ENCODE measurements at regions not wholly inside any gene's neighbourhood (a gene's known extent, or its start where the extent isn't known, plus 50 kb on each side); places are given as distances from the start of the nearest gene placed in this dataset.

GRCh38 chr20:51135926-51136715, 113.2 kb upstream of the KCNG1 start:
- no peak overlapping the region for H3K4me3 ChIP-seq (ENCODE audit: low read length in 3 of 3)
- no peak overlapping the region for H3K27ac ChIP-seq (ENCODE audit: low read depth in 2 of 2, low read length in 2 of 2)
- H3K4me1 ChIP-seq (ENCODE audit: control insufficient read depth in 2 of 3, insufficient read depth in 2 of 3, low read depth in 1 of 3, low read length in 3 of 3), result no peaks in the 10 kb centered on the region
- no peaks in the 10 kb centered on the region for H3K27me3 ChIP-seq (ENCODE audit: control insufficient read depth, insufficient read depth, low read length)
- TF ChIP-seq CTCF (IDR thresholded peaks at IDR 0.05; ENCODE audit: borderline replicate concordance, extremely low read depth, insufficient read depth), result no peak
- no peaks in the 10 kb centered on the region for H3K36me3 ChIP-seq (ENCODE audit: control insufficient read depth in 2 of 3, insufficient read depth in 3 of 3, low read length in 3 of 3)
- peak in 1 of 5 donors; percentile 5 for DNase-seq
- intact Hi-C loops (cut with DNase I), result no loop called here
- no peaks in the 10 kb centered on the region for H3K9me3 ChIP-seq (ENCODE audit: control insufficient read depth in 2 of 3, insufficient read depth in 1 of 3, low read length in 3 of 3)
- H3K9ac ChIP-seq (ENCODE audit: low read length in 3 of 3), result no peak overlapping the region
- no peak for FAIRE-seq

GRCh38 chr20:51134405-51134804, 111.5 kb upstream of the KCNG1 start:
- Histone ChIP-seq H3K4me3 (ENCODE audit: low read length in 3 of 3) (no peak overlapping the region), H3K9ac (ENCODE audit: low read length in 3 of 3) (no peak overlapping the region), H3K27me3 (ENCODE audit: control insufficient read depth, insufficient read depth, low read length) (no peaks in the 10 kb centered on the region), H3K4me1 (ENCODE audit: control insufficient read depth in 2 of 3, insufficient read depth in 2 of 3, low read depth in 1 of 3, low read length in 3 of 3) (no peaks in the 10 kb centered on the region), H3K9me3 (ENCODE audit: control insufficient read depth in 2 of 3, insufficient read depth in 1 of 3, low read length in 3 of 3) (no peaks in the 10 kb centered on the region), H3K36me3 (ENCODE audit: control insufficient read depth in 2 of 3, insufficient read depth in 3 of 3, low read length in 3 of 3) (no peaks in the 10 kb centered on the region), H3K27ac (ENCODE audit: low read depth in 2 of 2, low read length in 2 of 2) (no peak overlapping the region)
- intact Hi-C loops (cut with DNase I), result no loop called here
- no peak for TF ChIP-seq CTCF (IDR thresholded peaks at IDR 0.05; ENCODE audit: borderline replicate concordance, extremely low read depth, insufficient read depth)
- FAIRE-seq, result no peak
- DNase-seq, result peak in 1 of 5 donors; percentile 5

- DNase-seq (peak in 2 of 5 donors; percentile 8 to 41), FAIRE-seq (no peak)
- no peak overlapping the region for H3K27ac ChIP-seq (ENCODE audit: low read depth in 2 of 2, low read length in 2 of 2)
- no peaks in the 10 kb centered on the region for H3K27me3 ChIP-seq (ENCODE audit: control insufficient read depth, insufficient read depth, low read length)
- intact Hi-C loops (cut with DNase I), result no loop called here
- H3K9me3 ChIP-seq (ENCODE audit: control insufficient read depth in 2 of 3, insufficient read depth in 1 of 3, low read length in 3 of 3), result no peaks in the 10 kb centered on the region
- H3K36me3 ChIP-seq (ENCODE audit: control insufficient read depth in 2 of 3, insufficient read depth in 3 of 3, low read length in 3 of 3), result no peaks in the 10 kb centered on the region
- no peak overlapping the region for H3K9ac ChIP-seq (ENCODE audit: low read length in 3 of 3)
- no peak for TF ChIP-seq CTCF (IDR thresholded peaks at IDR 0.05; ENCODE audit: borderline replicate concordance, extremely low read depth, insufficient read depth)
- no peaks in the 10 kb centered on the region for H3K4me1 ChIP-seq (ENCODE audit: control insufficient read depth in 2 of 3, insufficient read depth in 2 of 3, low read depth in 1 of 3, low read length in 3 of 3)
- H3K4me3 ChIP-seq (ENCODE audit: low read length in 3 of 3), result no peak overlapping the region
Observed at GRCh38 chr20:51132279-51132678, 109.4 kb upstream of the KCNG1 start.
